Progenitor cell of endocrine pancreas (in vitro differentiated cells): ENCODE measurements at regions not wholly inside any gene's neighbourhood (a gene's known extent, or its start where the extent isn't known, plus 50 kb on each side); places are given as distances from the start of the nearest gene placed in this dataset.

Source experiments
- DNase-seq: peaks from one replicate; pipeline ENCODE4 v3.0.0; 2021; ENCODE audit warnings: low spot score; ENCODE audit not compliant: unreplicated experiment
- H3K27ac Mint-ChIP-seq: 2 replicates; pipeline ENCODE4 v1.8.0; 2021; ENCODE audit warnings: mild to moderate bottlenecking, moderate library complexity, mixed read lengths
- H3K27me3 Mint-ChIP-seq: 2 replicates; pipeline ENCODE4 v1.8.0; 2021; ENCODE audit warnings: mixed read lengths
- H3K36me3 Mint-ChIP-seq: 2 replicates; pipeline ENCODE4 v1.8.0; 2022; ENCODE audit warnings: mixed read lengths; ENCODE audit not compliant: insufficient read depth
- H3K4me1 Mint-ChIP-seq: 2 replicates; pipeline ENCODE4 v1.8.0; 2021; ENCODE audit warnings: low read depth, mixed read lengths
- H3K4me3 Mint-ChIP-seq: 2 replicates; pipeline ENCODE4 v1.8.0; 2021; ENCODE audit warnings: low read depth, mild to moderate bottlenecking, moderate library complexity, mixed read lengths
- H3K9me3 Mint-ChIP-seq: 2 replicates; pipeline ENCODE4 v1.8.0; 2021; ENCODE audit warnings: low read depth, mixed read lengths
- TF ChIP-seq, protein P1 (sequence below): fragments of 200-600 bp; sonication (generic); IDR thresholded peaks from one replicate; pipeline ENCODE4 v1.5.0; 2021; ENCODE audit warnings: antibody characterized with exemption, mild to moderate bottlenecking; ENCODE audit not compliant: unreplicated experiment

DNA sequence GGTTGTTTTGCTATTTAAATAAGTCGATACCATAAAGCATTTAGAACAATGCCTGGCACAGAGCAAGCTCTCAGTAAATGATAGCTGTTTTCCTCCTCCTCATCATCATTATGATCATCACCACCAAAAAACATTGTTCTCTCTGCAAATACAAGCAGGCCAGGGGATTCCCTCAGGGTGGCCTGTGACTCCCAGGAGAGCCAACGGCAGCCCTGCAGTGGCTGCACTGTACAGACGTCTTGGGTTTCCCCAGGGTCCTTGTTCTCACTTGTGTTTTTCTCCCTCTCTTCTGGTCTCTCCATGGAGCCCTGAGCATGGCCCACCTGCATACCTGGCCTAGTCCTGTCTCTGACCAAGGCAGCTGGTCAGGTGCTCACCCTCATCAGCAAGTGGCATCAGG is 290.9 kb upstream of the PWP1 start:
- Mint-ChIP-seq H3K36me3 (no peaks in the 10 kb centered on the region), H3K4me1 (peaks cover 7% of the 10 kb centered on the region), H3K4me3 (no peak overlapping the region), H3K27me3 (peaks cover 9% of the 10 kb centered on the region), H3K9me3 (peaks cover 2% of the 10 kb centered on the region), H3K27ac (no peak overlapping the region)
- no peak for DNase-seq
- TF ChIP-seq, protein P1, sequence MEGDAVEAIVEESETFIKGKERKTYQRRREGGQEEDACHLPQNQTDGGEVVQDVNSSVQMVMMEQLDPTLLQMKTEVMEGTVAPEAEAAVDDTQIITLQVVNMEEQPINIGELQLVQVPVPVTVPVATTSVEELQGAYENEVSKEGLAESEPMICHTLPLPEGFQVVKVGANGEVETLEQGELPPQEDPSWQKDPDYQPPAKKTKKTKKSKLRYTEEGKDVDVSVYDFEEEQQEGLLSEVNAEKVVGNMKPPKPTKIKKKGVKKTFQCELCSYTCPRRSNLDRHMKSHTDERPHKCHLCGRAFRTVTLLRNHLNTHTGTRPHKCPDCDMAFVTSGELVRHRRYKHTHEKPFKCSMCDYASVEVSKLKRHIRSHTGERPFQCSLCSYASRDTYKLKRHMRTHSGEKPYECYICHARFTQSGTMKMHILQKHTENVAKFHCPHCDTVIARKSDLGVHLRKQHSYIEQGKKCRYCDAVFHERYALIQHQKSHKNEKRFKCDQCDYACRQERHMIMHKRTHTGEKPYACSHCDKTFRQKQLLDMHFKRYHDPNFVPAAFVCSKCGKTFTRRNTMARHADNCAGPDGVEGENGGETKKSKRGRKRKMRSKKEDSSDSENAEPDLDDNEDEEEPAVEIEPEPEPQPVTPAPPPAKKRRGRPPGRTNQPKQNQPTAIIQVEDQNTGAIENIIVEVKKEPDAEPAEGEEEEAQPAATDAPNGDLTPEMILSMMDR, result no peak

DNA sequence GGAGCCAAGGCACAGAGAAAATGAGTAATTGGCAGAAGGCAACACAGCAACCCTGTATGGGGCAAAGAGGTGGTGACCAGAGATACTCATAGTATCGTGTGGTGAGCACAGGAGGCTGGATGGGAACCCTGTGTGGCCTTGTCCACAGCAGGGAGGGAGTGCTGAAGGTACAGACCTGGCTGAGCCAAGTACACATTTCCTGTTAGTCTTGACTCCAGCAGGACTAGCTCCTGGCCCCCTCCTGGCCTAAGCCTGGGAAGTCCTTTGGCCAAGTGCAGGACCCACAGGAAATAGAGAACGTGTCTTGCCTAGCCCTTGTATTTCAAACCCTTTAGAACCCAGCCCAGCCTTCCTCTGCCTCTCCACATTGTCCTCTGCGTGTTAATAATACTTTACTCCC is 289.8 kb upstream of the PWP1 start:
- no peak for DNase-seq
- H3K4me1 Mint-ChIP-seq, result peaks cover 14% of the 10 kb centered on the region
- H3K27me3 Mint-ChIP-seq, result peaks cover 9% of the 10 kb centered on the region
- H3K9me3 Mint-ChIP-seq, result no peaks in the 10 kb centered on the region
- H3K27ac Mint-ChIP-seq, result no peak overlapping the region
- no peaks in the 10 kb centered on the region for H3K36me3 Mint-ChIP-seq
- TF ChIP-seq, protein P1, result no peak
- no peak overlapping the region for H3K4me3 Mint-ChIP-seq

DNA sequence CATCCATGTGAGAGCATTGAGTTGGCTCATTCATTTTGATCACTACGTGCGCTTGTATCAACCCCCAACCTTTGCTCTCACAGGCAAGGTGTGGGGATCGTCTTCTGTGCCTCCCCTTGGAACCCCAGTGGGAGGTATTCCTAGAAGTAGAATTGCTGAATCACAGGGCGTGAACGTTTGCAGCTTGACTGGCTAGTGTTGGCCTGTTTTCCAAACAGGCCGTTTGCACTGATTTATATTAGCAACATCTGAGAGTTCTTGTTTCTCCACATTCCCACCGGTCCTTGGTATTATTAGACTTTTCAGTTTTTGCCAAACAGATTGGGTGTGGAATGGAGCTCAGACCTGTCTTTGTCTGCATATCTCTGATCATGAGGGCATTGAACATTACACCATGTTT is 288.6 kb upstream of the PWP1 start:
- peak overlapping the region; percentile 38 for H3K27ac Mint-ChIP-seq

DNA sequence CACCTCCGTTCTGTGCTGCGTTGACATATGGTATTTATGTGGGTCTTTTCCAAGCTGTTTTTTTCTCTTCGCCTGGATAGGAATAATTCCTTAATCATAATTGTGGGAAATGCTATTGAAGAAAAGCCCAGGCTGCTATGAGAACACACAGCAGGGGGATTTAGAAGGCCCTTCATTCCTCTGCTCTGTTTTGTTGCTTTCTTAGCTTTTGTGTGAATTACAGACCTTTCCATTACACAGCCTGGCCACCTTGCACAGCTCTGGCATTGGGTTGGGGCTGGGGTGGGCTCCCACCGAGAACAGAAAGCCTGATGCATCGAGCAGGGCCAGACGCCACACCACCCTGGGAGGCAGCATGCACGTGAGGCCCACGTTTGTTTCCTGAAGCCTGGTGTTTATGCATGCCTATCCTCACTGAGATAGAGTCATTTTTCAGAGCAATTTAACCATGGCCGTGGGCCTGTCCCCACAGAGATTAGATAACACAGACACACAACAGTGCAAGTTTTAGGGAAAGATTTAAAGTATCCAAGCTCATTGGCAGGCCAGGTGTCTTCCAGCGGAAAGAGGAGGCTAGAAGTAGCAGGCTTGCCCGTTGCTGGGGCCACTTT is 287.6 kb upstream of the PWP1 start:
- H3K4me1 Mint-ChIP-seq, result peaks cover 14% of the 10 kb centered on the region
- H3K27me3 Mint-ChIP-seq, result peaks cover 3% of the 10 kb centered on the region
- no peaks in the 10 kb centered on the region for H3K9me3 Mint-ChIP-seq
- H3K27ac Mint-ChIP-seq, result no peak overlapping the region
- H3K36me3 Mint-ChIP-seq, result no peaks in the 10 kb centered on the region
- TF ChIP-seq, protein P1, result no peak
- DNase-seq, result no peak
- H3K4me3 Mint-ChIP-seq, result no peak overlapping the region

More for the DNA sequence above, 288.6 kb upstream of the PWP1 start:
- no peaks in the 10 kb centered on the region for H3K36me3 Mint-ChIP-seq
- H3K4me3 Mint-ChIP-seq, result no peak overlapping the region
- DNase-seq, result no peak
- peaks cover 9% of the 10 kb centered on the region for H3K27me3 Mint-ChIP-seq
- TF ChIP-seq, protein P1, result no peak
- H3K9me3 Mint-ChIP-seq, result no peaks in the 10 kb centered on the region
- peaks cover 14% of the 10 kb centered on the region for H3K4me1 Mint-ChIP-seq

DNA sequence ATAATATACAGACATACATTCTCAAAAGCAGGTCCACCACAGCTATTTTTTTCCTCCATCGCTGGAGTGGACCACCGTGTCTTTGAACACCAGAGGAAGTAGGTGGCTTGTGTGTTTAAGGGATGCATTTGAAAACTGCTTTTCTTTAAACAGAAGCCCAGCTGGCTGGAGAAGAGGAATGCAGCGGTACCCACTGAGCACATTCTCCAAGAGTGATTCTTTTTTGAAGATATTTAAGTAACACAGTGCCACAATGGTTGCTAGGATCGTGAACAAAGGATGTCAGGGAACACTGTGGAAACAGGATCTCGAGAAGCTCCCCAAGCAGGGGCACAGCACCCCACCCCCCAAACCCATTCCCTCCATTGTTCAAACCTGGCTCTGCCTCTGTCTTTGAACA is 286.6 kb upstream of the PWP1 start:
- H3K36me3 Mint-ChIP-seq, result no peaks in the 10 kb centered on the region
- H3K4me1 Mint-ChIP-seq, result peaks cover 14% of the 10 kb centered on the region
- TF ChIP-seq, protein P1, result no peak
- no peak overlapping the region for H3K27ac Mint-ChIP-seq
- no peak overlapping the region for H3K4me3 Mint-ChIP-seq
- H3K27me3 Mint-ChIP-seq, result peaks cover 3% of the 10 kb centered on the region
- H3K9me3 Mint-ChIP-seq, result no peaks in the 10 kb centered on the region
- no peak for DNase-seq
